Vagina (tissue), 2 donors: ENCODE measurements at regions not wholly inside any gene's neighbourhood (a gene's known extent, or its start where the extent isn't known, plus 50 kb on each side); places are given as distances from the start of the nearest gene placed in this dataset.

Experiments
- CTCF ChIP-seq, 3 experiments: fragments of 450-650 bp in 2 of 3; fragments of 200-600 bp in 1 of 3; sonication (generic) in 1 of 3; IDR thresholded peaks; one replicate each; pipeline ENCODE4 v1.5.1; 2017 to 2019; ENCODE audit warnings: antibody characterized with exemption in 3 of 3, mild to moderate bottlenecking in 2 of 3, moderate library complexity in 2 of 3
- POLR2A ChIP-seq, 2 donors: fragments of 450-650 bp; IDR thresholded peaks; one replicate each; pipeline ENCODE4 v1.6.1; 2017; ENCODE audit warnings: antibody characterized with exemption in 2 of 2, mild to moderate bottlenecking in 2 of 2, moderate library complexity in 2 of 2
- POLR2AphosphoS5 ChIP-seq, 2 donors: sonication (generic); formaldehyde crosslinking; IDR thresholded peaks; one replicate each; pipeline ENCODE4 v1.9.0; 2017; ENCODE audit warnings: antibody characterized with exemption in 2 of 2, mild to moderate bottlenecking in 2 of 2, low read depth in 1 of 2; ENCODE audit not compliant: insufficient read depth in 1 of 2

GRCh38 chr7:88628363-88629085 is 131.0 kb upstream of the ZNF804B start:
- TF ChIP-seq CTCF (IDR thresholded peaks at IDR 0.05): no peak
- TF ChIP-seq POLR2A (IDR thresholded peaks at IDR 0.05): no peak
- no peak for TF ChIP-seq POLR2AphosphoS5 (IDR thresholded peaks at IDR 0.05; ENCODE audit: insufficient read depth in 1 of 2, low read depth in 1 of 2)
